ENCODE measurements at regions not wholly inside any gene's neighbourhood (a gene's known extent, or its start where the extent isn't known, plus 50 kb on each side); places are given as distances from the start of the nearest gene placed in this dataset.
"Not testable (repeated sequence)": the region's sequence is repeated elsewhere in the genome, so short reads cannot be mapped to it uniquely, and the experiment has no call there.

DNA sequence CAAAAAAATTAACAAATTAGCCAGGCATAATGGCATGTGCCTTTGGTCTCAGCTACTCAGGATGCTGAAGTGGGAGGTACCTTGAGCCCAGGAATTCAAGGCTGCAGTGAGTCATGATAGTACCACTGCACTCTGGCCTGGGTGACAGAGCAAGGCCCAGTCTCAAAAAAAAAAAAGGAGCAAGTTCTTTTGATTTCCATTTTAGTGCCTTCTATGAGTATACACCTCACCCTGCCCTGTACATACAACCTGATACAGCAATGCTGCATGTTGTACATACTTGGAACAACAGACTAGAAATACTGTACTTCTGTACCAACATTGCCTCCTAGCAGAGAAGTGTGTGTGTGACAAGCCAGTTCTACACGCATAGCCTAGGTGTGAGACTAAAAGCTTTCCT lies 97.3 kb upstream of the CARMIL1 start:
- DNase-seq (ENCODE audit: low spot score): no peak

DNA sequence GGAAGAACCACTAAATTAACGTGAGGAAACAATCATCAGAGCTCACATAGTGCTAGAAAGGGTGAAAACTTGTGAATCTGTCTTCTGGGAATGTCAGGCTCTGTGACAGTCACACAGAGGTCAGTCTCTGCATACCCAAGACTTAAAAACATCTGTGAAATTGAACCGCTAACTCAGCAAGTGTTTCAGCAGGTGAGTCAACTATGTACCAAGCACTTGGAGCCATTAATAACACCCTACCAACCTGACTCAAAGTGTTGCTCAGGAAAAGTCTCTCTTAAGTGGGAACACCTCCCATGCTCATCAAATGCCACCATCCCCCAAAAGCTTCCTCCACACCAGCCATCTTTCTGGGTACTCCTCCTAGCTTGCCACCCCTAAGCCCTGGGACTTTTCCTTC lies 92.3 kb upstream of the CARMIL1 start:
- no peak for DNase-seq (ENCODE audit: low spot score)

- no peak for DNase-seq (ENCODE audit: low spot score)
Measured at GRCh38 chr6:25188232-25188631, 90.9 kb upstream of the CARMIL1 start.

GRCh38 chr6:25192590-25193459 lies 86.3 kb upstream of the CARMIL1 start:
- no peak for DNase-seq (ENCODE audit: low spot score)

DNA sequence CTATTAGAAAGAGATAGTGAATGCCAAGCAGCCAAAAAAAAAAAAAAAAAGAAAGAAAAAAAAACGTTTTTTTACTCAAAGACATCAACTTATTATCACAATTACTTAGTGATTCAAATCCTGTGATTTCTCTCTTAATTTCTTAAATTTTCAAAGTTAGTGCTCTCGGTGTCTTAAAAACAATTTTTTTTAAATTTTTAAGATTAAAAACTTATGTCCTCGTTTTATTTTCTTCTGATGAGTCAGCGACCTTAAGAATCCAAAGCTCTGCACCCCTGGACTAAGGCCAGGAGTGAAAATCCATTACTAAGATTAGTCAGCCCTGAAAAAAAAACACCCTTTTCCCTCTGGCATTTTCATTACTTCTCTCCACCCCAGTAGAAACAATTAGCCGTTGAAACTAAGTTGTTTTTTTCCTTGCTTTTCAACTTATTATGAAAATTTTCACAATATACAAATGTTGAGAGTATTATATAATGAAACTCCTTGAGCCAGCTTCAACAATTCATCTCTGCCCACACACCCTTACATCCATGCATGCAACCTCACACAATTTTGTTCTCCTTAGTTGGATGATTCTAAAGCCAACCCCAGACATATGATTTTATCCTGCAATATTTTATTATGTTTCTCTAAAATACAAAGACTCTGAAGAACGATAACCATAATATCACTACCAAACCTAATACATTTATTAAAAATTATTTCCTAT lies 85.6 kb upstream of the CARMIL1 start:
- no peak for DNase-seq (ENCODE audit: low spot score)

GRCh38 chr6:25194172-25194678 lies 84.9 kb upstream of the CARMIL1 start:
- DNase-seq (ENCODE audit: low spot score): no peak

DNA sequence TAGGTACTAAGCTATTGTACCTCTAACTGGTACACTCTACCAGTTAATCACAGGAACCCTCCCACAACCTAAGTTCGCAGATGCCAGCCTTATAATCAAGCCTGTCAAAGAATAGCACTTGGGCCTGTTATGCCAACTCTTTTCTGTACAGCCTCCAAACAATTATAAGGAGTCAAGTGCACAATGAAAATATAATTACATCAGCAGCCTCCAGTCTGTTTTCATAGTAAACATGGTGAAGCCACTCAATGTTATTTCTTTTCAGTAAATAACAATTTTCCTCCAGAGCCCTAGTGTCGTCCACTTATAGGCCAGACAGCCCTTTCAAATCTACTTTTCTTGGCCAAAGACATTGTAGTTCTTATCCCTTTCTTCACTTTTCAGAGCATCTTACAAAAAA lies 82.7 kb upstream of the CARMIL1 start:
- no peak for DNase-seq (ENCODE audit: low spot score)

DNA sequence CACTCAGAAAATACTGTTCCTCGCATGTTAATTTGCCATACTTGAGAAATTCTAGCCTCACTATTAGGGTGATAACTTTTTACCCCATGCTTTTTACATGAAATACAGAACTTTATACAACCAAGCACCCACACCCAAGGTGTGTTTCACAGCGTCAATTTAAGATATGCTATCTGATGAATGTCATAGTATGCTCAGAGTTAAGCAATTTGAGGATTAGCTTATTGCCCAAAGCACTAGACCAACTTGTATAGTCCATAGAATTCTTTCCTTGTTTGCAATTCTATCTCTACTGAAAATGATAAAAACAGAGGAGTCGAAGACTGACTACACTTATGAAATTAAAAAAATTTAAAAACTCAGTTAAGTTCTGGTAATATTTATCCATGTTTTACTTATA lies 82.1 kb upstream of the CARMIL1 start:
- DNase-seq (ENCODE audit: low spot score): no peak

DNA sequence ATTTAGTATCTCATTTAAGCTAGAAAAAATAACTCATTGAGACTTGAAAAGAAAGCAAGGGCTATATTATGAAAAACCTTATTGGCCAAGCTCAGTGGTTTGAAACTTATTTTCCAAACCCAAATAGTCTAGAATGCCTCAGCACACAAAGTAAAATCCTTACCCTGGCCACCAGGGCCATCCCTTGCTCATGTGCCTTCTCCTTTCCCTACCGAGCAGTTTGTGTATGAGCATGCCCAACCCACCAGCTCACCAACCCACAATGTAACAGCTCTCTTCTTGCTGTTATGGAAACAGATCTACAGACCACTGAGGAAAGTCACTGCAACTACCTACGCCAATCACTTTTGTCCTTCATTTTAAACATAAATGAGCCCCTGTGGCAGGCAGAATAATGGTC lies 79.6 kb upstream of the CARMIL1 start:
- no peak for DNase-seq (ENCODE audit: low spot score)

DNA sequence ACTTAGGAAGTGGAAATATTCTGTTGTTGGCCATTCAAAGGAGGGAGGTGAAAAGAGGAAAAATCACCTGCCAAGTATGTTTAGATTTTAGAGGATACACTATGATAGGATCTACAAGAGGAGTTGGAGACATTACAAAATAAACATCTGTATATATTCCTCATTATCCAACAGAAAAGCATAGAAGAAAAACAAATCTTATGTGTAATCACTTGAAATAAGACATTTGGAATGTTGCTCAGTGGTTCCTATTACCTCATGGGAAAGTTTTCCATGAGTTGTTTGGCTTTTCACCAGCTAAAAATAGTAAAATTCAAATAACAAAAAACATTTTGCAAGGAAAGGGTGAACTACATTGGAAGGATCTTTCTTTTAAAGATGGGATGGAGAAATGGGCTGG lies 76.7 kb upstream of the CARMIL1 start:
- no peak for DNase-seq (ENCODE audit: low spot score)

DNA sequence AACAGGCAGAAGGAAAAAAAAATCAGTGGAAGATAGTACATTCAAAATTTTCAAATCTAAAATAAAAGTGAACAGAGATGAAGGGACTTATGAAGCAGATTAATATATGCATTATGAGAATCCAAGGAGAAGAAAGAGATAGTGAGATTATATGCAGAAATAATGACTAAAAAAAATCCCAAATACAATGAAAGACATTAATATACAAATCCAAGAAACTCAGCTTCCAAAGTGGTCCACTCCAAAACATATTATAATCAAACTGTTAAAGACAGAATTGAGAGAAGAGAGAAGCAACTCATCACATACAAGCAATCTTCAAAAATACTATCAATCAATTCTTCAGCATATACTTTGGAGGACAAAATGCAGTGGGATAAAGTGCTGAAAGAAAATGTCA lies 73.5 kb upstream of the CARMIL1 start:
- DNase-seq (ENCODE audit: low spot score): no peak

- not testable (repeated sequence) for DNase-seq (ENCODE audit: low spot score)
Measured at GRCh38 chr6:25207453-25208155, 71.6 kb upstream of the CARMIL1 start.

- DNase-seq (ENCODE audit: low spot score): no peak
Measured at GRCh38 chr6:25215881-25216280, 63.3 kb upstream of the CARMIL1 start.

DNA sequence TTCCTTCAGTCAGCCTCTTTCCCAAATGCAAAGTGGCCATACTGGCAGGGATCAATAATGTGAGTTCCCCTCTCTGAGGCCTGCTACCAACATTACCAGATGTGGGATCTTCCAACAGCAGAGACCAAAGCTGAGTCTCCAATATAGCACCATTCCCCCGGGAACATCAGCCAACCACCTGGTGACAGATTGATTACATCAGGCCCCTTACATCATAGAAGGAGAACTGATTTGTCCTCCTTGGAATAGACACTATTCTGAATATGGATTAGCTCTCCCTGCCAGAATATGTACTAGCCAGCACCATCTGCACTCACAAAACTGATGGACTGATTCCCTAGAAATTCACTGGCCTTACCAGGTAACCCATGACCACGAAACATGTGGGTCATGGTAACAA lies 61.9 kb upstream of the CARMIL1 start:
- no peak for DNase-seq (ENCODE audit: low spot score)

- no peak for DNase-seq (ENCODE audit: low spot score)
Measured at GRCh38 chr6:25217829-25218228, 61.3 kb upstream of the CARMIL1 start.

GRCh38 chr6:25218346-25218745 lies 60.8 kb upstream of the CARMIL1 start:
- DNase-seq (ENCODE audit: low spot score): no peak

DNA sequence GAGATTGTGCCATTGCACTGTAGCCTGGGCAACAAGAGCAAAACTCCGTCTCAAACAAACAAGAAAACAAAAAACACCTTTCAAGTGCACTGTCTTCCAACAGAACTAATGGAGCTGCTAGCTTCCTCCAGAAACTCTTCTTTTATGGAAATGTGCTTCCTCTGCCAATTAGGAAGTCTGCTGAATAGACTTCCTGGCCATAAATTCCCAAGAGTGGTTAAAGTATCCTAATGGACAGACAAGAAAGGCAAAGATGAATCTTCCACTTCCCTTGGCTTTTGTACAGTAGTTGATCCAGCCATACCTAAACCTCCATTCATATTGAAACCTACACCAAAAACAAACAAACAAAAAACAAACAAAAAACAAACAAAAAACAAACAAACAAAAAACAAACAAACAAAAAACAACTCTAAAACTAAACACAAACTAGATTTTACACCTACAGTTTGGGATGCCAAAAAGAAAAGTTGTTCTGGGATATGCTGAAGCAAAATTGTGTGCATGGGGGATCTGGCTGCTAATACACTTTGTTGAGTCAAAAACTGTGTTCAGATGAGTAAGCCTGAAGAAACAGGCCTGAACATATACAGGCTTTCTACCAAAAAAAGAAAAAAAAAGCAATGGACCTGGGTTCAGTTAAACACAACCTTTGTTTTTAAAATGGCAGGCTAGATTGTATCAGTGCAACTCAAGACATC lies 59.8 kb upstream of the CARMIL1 start:
- no peak for DNase-seq (ENCODE audit: low spot score)

DNA sequence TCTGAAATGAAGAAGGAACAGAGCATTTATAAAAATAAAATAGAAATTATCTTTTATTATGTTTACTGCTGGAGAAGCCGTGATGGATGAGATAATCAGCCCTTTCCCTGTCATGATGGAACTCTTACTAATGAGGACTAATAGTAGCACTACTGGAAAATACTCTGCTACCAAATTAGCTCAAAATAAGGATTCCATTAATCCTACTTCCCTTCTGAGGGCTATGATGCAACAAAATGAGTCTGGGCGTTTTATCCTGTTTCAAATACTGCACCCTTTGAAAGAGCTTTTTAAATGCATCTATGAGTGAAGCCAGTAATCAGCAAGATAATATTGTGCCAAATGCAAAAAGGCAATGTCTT lies 59.3 kb upstream of the CARMIL1 start:
- no peak for DNase-seq (ENCODE audit: low spot score)

GRCh38 chr6:25220857-25221256 lies 58.3 kb upstream of the CARMIL1 start:
- DNase-seq (ENCODE audit: low spot score): no peak

DNA sequence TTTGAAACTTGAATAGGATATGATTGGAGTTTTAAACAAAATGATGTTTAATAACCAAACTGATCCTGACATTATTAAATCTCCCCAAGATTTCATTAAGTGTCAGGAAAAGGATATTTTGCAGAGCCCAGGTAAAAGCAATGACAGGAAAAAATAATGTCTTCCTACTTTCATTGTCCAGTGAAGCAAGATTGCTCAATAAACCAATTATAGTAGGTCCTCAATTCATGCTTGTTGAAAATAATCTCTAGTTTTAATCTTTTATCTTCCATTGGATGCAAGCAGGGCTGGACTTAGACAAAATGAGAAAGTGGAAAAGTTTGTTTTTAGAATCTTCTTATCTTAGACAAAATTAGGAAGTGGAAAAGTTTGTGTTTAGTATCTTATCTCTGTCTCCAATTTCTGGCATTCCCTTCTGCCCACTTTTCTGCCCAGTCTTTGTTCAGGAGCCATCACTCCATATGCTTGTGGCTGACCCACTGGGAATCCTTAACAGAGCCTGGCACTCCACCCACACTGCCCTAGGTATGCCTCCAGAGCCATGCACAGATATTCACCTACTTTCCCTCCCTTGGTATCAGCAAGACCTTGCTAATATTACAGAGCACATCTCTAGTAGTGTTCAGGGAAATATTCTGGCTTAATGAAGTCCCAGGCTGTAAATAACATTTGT lies 57.0 kb upstream of the CARMIL1 start:
- no peak for DNase-seq (ENCODE audit: low spot score)

GRCh38 chr6:25223490-25223991 lies 55.6 kb upstream of the CARMIL1 start:
- DNase-seq (ENCODE audit: low spot score): peak; percentile 82
